ENCODE measurements at regions not wholly inside any gene's neighbourhood (a gene's known extent, or its start where the extent isn't known, plus 50 kb on each side); places are given as distances from the start of the nearest gene placed in this dataset.
"Not testable (repeated sequence)": the region's sequence is repeated elsewhere in the genome, so short reads cannot be mapped to it uniquely, and the experiment has no call there.

- Mint-ChIP-seq H3K9me3 (peaks cover 4% of the 10 kb centered on the region), H3K27ac (no peak overlapping the region), H3K27me3 (no peaks in the 10 kb centered on the region), H3K36me3 (no peaks in the 10 kb centered on the region), H3K4me1 (ENCODE audit: unreplicated experiment) (no peaks in the 10 kb centered on the region), H3K4me3 (no peak overlapping the region)
- no peak for TF ChIP-seq CTCF (conservative IDR thresholded peaks at IDR 0.05)
- DNase-seq (ENCODE audit: extremely low spot score, unreplicated experiment) = no peak
Measured at GRCh38 chr6:133787122-133787521, 101.8 kb upstream of the TCF21 start.

- H3K27me3 Mint-ChIP-seq = no peaks in the 10 kb centered on the region
- no peak overlapping the region for H3K4me3 Mint-ChIP-seq
- DNase-seq (ENCODE audit: extremely low spot score, unreplicated experiment) = no peak
- H3K36me3 Mint-ChIP-seq = no peaks in the 10 kb centered on the region
- H3K27ac Mint-ChIP-seq = no peak overlapping the region
- peaks cover 4% of the 10 kb centered on the region for H3K9me3 Mint-ChIP-seq
- no peak for TF ChIP-seq CTCF (conservative IDR thresholded peaks at IDR 0.05)
- H3K4me1 Mint-ChIP-seq (ENCODE audit: unreplicated experiment) = no peaks in the 10 kb centered on the region
Measured at GRCh38 chr6:133787859-133788505, 100.9 kb upstream of the TCF21 start.

DNA sequence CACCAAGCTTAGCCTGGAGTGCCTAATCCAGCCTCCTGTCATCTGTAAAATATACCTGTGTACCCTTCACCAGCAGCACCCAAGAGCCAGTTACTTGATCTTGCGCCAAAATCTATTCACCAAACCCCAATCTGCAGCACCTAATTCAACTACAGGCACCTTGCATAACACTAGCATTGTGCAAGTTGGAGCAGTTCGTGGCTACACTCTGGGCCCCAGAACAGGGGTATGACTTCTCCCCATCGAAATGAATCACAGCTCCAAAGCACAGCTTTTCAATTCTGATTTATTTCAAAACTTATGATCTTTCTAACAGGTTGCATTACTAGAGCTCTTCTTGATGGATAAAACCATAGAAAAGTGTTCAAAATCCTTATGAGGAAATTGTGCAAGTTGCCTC lies 100.4 kb upstream of the TCF21 start:
- Mint-ChIP-seq H3K4me3 (no peak overlapping the region), H3K36me3 (no peaks in the 10 kb centered on the region), H3K27ac (no peak overlapping the region), H3K27me3 (no peaks in the 10 kb centered on the region), H3K4me1 (ENCODE audit: unreplicated experiment) (no peaks in the 10 kb centered on the region), H3K9me3 (peaks cover 2% of the 10 kb centered on the region)
- DNase-seq (ENCODE audit: extremely low spot score, unreplicated experiment) = no peak
- TF ChIP-seq CTCF (conservative IDR thresholded peaks at IDR 0.05) = no peak

DNA sequence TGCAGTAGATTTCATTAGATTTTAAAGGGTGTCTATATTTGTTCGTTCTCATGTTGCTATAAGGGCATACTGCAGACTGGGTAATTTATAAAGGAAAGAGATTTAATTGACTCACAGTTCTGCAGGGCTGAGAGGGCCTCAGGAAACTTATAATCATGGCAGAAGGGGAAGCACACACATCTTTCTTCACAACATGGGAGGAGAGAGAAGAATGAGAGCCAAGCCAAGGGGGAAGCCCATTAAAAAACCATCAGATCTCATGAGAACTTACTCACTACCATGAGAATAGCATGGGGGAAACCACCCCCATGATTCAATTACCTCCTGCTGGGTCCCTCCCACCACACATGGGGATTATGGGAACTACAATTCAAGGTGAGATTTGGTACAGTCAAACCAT lies 99.5 kb upstream of the TCF21 start:
- not testable (repeated sequence) for H3K27ac Mint-ChIP-seq; H3K27me3 Mint-ChIP-seq; H3K4me1 Mint-ChIP-seq (ENCODE audit: unreplicated experiment); H3K36me3 Mint-ChIP-seq; DNase-seq (ENCODE audit: extremely low spot score, unreplicated experiment); H3K9me3 Mint-ChIP-seq; H3K4me3 Mint-ChIP-seq

DNA sequence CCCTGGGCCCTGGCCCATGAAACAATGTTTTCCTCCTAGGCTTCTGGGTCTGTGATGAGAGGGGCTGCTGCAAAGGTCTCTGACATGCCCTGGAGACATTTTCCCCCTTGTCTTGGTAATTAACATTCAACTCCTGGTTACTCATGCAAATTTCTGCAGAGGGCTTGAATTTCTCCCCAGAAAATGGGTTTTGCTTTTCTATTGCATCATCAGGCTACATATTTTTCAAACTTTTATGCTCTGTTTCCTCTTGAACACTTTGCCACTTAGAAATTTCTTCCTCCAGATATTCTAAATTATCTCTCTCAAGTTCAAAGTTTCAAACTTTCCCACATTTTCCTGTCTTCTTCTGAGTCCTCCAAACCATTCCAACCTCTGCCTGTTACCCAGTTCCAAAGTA lies 98.2 kb upstream of the TCF21 start:
- H3K9me3 Mint-ChIP-seq; DNase-seq (ENCODE audit: extremely low spot score, unreplicated experiment); H3K4me1 Mint-ChIP-seq (ENCODE audit: unreplicated experiment); H3K27ac Mint-ChIP-seq; H3K36me3 Mint-ChIP-seq; H3K27me3 Mint-ChIP-seq; H3K4me3 Mint-ChIP-seq: not testable (repeated sequence)

GRCh38 chr6:133795051-133795450 lies 93.9 kb upstream of the TCF21 start:
- H3K4me3 Mint-ChIP-seq; H3K4me1 Mint-ChIP-seq (ENCODE audit: unreplicated experiment); H3K36me3 Mint-ChIP-seq; H3K9me3 Mint-ChIP-seq; H3K27me3 Mint-ChIP-seq; H3K27ac Mint-ChIP-seq; DNase-seq (ENCODE audit: extremely low spot score, unreplicated experiment): not testable (repeated sequence)

GRCh38 chr6:133796235-133796634 lies 92.7 kb upstream of the TCF21 start:
- Mint-ChIP-seq H3K27ac (no peak overlapping the region), H3K4me1 (ENCODE audit: unreplicated experiment) (no peaks in the 10 kb centered on the region), H3K9me3 (no peaks in the 10 kb centered on the region), H3K4me3 (no peak overlapping the region), H3K27me3 (peaks cover 5% of the 10 kb centered on the region), H3K36me3 (no peaks in the 10 kb centered on the region)
- no peak for DNase-seq (ENCODE audit: extremely low spot score, unreplicated experiment)
- TF ChIP-seq CTCF (conservative IDR thresholded peaks at IDR 0.05) = no peak
